Kidney capillary endothelial cell (primary cell): ENCODE measurements at regions not wholly inside any gene's neighbourhood (a gene's known extent, or its start where the extent isn't known, plus 50 kb on each side); places are given as distances from the start of the nearest gene placed in this dataset.

Source experiments
- DNase-seq: peaks from one replicate; pipeline ENCODE4 v3.0.0-alpha.2; 2018; ENCODE audit warnings: low spot score

DNA sequence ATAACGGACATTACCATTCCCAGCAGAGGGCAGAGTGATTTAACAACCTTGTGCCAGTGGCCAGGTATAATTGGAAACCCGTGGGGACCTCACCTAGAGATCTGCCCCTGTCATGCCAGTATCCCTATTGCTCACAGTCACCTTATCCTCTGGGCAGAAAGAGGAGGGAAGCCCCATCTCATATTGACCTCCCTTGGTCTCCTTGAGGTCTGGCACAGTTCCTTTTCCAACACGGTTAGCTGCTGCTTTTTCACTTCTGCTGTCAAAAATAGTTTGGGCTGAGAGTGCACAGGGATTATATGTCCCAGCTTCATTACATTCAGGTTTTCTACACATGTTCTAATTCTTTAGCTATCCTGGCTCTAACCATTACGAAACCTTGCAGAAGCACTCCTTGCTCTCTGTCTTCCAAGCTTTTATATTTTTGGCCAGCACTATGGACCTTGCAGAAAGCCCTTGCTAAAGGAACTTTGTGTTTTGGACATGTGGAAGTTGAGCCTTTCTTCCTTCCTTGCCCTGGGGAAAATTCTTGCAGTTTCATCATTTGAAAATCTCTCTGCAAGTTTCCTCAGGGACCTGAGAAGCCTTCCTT, 111.7 kb upstream of the MIS18BP1 start:
- DNase-seq, result no peak

DNA sequence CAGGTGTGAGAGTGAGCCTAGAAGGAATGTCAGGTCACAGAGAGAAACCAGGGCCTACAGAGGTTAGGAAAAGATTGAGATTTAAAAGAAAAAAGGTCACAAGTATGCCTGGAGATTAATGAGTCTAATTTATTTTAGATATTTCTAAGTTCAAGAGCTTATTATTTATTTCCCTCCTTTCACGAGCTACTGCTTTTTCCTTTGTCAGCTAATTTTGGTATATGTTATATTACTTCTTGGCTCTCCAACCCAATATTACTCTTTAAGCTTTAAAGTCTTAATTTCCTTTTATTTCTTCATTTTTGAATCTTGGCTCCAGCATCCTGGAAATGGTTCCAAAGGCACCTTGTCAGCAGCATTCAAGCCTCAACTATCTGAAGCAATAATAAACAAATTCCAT, 109.5 kb upstream of the MIS18BP1 start:
- no peak for DNase-seq

DNA sequence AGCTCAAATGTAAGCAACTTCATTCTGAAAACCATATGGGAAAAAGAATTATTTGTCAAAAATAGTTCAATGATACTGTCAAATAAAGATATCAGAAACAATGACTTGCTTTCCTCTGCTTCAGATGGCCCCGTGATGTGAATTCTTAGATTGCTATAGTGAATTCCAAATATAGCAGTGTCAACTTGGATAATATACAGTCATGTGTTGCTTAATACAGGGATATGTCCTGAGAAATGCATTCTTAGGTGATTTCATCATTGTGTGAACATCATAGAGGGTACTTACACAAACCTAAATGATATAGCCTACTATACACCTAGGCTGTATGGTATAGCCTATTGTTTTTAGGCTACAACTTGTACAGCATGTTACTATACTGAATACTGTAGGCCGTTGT, 108.7 kb upstream of the MIS18BP1 start:
- no peak for DNase-seq

DNA sequence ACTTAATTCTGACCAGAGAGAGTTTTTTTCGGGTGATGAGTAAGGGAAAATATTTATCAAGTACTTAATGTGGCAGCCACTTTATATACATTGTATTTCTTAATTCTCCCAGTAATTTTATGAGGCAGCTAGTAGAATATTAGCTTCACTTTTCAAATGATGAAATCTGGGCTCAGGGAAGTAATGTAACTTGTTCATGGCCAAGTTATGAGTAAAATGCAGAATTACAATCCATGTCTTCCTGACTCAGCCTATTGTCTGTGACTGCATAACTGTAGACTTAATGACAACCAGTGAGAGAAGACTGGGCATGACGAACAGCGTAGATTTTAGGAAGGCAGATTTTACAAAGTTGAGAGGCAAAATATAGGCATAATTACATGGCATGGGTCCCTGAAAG, 106.7 kb upstream of the MIS18BP1 start:
- no peak for DNase-seq

DNA sequence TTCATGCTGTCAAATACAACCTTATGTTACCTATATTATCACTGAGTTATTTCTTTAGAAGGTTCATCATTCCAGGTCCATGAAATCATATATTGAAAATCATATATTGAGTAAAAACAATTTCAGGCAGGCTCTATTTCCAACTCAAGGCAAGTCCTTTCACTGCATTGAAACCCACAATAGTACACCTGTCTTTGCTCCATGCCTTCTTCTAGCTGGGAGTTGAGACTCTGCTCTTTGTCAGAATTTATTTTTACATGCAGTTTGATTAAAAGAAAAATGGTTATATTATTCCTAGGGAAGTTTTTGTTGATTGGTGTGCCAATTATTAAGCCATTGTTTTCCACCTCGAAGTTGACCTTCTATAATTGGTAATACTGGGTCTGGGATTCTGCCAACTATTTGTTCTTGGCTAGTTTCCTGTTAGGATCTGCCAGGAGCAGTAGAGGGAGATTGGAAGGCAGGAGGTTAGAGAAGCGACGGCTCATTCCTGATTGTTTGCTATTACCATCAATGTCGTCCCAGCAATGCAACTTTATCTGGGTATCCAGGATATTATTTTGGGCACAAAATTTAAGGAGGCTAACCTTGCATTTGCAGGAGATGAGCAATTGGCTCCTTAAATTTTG, 79.5 kb upstream of the MIS18BP1 start:
- DNase-seq, result no peak

DNA sequence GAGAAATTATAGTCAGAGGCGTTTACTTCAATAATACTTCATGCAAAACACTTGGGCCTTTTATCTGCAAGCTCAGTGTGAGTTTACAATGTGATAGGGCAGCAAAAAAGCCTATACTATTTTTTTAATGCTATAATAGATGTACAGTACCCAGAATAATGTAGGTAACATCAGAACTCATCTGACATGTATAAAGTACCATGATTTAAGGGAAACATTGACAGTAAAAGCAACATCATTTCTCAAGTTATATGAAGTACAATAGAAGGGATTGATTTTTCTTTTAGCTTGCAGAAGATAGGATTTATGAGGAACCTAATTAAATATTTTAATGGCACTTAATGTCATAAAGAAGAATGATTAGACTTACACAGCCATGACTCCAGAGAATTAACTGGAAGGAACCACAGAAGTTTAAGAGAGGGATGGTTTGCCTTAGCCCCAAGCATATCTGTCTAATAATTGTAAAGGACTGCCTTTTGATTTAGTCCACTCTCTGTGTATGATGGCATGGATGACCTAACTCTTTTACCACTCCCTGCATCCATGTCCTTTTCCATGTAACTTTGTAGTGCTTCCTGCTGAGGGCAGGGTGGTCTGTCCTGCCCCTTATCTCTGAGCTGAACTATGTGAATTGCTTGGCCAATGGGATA, 55.9 kb upstream of the MIS18BP1 start:
- no peak for DNase-seq
